ENCODE measurements at regions not wholly inside any gene's neighbourhood (a gene's known extent, or its start where the extent isn't known, plus 50 kb on each side); places are given as distances from the start of the nearest gene placed in this dataset.

DNA sequence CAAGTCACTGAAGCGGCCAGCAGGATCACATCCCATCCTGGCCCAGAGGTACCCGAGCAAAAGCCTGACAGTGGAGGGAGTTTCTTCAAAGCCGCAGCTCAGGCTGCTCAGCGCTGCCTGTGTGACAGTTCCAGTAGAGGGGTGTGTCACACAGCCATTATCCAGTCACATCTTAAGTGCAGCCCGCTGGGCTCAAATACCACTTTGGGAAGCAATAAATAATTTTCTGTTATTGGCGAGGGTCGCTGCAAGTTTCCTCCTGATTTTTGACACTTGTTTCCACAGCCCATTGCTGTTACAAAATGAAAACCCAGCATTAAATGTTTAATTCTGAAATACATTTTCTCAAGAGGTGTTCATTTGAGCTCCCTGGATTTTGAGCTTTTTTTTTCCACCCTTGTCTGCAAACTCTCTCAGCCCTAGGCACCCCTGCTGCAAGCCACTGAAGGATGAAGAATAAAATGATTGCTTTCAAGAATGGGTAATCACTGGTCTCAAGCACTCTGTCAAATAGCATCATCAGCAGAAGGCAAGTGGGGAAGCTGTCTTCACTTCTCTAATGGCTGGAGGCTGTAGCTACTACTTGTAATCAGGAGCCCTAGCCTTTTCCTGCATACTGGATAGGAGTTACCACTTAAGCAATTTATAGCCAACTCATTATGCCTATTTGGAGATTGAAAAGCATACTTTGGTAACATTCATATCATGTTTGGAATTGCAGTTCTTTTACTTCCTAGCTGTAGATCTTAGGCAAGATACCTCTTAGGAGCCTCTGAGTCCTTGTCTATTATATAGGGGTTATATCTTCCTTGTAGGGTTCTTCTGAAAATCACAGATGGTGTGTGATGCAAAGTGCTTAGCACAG lies 373.7 kb downstream of the METTL15 start:
- DNase-seq (ENCODE audit: low read depth): no peak

DNA sequence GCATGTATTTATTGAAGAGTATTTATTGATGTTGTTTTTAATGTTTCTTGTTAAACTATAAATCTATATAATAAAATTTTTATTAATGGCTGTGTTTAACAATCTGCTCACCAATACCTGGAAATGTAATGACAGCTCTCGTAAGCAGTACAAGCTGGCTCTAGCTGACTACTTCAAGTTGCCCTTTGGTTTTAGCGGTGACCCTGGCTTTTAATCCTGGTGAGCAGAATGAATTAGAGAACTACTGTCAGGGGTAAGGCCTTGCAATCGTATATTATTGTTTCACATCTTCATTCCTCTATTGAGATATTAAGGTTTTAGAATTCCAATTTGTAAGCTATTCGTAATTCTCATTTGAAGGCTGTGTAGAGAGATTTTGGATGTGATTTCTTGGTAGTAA lies 372.2 kb downstream of the METTL15 start:
- no peak for DNase-seq (ENCODE audit: low read depth)

DNA sequence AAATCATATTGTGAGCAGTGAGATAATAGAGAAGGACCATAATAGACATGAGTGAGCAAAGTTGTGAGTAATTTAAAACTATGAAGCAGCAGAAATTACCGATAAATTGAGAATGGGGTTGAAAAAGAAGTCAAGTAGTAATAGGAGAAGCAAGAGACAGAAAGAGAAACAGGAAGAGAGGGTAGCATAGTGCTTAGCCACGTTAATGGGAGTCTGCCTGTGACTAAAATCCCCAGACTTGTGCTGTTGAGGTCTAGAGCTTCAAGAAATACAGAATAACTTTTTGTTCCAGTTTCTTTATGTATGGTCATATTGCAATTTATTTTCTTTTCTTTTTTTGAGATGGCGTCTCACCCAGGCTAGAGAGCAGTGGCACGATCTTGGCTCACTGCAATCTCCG lies 368.7 kb downstream of the METTL15 start:
- no peak for DNase-seq (ENCODE audit: low read depth)

DNA sequence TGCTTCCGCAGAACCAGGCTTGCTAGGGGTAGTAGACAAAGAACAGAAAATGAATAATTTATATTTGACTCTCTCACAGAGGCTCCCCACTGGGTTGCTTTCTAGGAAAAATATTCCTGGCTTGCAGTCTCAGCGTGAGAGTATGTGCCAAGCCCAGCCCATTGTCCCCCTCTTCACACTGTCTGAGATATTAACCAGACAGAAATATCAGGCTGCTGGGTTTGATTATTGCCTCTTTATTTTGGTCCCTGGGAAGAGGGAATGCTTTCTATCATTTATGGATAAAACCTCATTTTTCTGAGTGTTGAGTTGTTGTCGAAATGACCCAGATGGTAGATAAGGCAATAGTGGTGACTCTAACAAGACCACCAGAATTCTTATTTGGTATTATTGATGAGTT lies 367.9 kb downstream of the METTL15 start:
- DNase-seq (ENCODE audit: low read depth): no peak

DNA sequence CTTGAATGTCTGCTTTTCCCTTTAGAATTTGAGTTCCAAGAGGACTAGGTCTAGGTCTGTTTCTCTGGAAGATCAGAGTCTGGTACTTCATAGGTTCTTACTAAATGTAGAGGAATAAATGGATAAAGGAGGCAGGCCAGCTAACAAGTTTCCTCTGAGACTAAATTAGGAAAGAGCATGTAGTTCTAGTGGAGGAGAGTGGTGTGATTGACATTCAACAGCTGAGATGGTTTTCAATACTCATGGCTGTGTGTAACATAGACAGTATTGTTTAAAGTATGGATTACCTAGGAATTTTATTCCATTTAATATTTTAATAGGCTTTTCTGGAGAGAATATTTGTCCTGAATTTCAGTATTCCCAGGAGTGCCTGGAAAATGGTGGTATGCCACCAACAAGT lies 364.7 kb downstream of the METTL15 start:
- no peak for DNase-seq (ENCODE audit: low read depth)

DNA sequence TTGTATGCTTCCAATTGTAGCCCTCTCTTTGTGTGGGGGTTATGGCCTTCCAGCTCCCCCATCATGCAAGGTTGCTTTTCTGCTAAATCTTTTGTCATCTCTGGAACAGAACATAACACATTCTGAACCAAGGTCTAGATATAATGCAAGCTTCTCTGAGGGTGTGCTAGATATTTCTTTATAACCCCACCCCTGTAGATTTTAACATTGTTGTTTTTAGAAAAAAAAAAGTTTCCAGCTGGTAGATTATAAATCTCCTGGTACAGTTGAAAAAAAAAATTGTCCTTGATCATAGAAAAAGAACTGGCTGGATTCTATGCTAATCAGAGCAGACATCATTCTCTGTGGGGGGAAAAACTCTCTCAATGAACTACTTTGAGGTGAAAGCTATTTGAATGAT lies 363.3 kb downstream of the METTL15 start:
- DNase-seq (ENCODE audit: low read depth): no peak

DNA sequence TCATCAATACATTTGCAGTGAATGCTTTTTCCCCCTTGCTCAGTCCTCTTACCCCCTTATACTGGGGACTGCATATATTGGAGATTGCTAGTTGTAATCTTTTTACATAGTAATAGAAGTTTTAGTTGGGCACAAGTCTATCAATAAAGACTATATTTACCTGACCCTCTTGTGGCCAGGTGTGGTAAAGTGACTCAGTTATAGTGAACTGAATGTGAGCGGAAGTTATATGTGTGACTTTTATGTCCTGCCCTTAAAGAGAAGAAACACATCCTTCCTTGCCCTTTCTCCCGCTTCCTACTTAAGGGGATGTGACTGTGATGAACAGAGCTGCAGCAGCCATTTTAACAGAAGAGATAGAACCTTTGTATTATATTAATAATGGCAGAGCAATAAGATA lies 362.0 kb downstream of the METTL15 start:
- no peak for DNase-seq (ENCODE audit: low read depth)

DNA sequence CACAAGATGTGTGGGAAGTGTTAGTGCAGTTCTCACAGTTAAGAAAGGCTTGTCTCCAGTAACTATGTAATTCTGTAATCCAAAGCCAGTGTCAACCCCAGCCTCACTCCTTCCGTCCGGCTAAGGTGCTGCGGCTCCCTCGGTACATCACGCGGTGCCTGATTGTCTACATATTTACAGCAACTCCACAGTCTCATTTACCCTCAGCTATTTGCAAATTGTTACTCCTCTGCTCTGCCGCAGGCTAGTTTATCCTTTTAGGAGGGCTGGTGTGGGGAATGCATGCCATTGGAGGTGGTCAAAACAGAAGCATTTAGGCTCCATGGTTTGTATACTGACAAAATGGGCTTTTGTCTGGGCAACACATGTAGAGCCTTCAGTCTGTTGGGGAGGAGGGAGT lies 358.3 kb downstream of the METTL15 start:
- DNase-seq (ENCODE audit: low read depth): no peak

DNA sequence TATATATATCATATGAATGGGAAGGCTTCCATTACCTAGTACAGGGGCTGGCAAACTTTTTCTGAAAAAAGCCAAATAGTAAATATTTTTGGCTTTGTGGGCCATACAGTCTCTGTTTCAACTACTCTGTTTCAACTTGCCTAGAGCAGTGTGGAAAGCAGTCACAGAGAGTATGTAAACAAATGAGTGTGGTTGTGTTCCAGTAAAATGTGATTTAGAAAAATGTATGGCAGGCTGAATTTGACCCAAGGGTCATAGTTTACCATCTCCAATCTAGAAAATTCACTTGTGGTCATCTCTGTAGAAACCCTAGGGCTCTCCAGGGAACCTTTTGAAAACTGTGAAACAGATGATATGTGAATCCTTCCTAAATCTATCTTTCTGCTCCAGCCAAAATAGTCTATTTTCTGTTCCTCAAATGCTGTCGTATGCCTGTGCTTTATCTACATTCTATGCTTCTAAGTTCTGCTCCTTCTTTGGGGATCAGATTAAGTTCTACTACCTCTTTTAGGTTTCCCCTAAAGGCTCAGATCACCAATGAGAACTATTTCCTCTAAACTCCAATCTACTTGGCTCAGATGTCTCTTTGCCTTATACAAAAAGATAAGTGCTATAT lies 356.2 kb downstream of the METTL15 start:
- no peak for DNase-seq (ENCODE audit: low read depth)

DNA sequence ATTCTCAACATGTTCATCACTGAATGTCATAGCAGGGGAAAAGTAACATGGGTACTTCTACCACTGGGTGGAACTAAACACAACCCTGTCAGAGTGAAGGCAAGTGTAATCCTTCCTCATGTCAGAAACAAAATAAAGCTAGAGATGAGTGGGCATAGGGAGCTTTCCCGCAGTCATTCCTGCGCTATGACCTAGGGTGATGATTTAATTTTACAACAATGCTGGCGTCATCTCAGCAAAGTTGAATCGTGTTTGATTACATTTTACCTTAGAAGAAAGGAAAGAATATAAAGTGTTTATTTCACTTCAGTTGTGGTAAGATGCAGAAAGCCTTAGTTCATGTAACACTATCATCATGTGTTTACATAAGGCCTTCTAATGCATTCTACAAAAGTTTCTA lies 355.6 kb downstream of the METTL15 start:
- DNase-seq (ENCODE audit: low read depth): no peak

DNA sequence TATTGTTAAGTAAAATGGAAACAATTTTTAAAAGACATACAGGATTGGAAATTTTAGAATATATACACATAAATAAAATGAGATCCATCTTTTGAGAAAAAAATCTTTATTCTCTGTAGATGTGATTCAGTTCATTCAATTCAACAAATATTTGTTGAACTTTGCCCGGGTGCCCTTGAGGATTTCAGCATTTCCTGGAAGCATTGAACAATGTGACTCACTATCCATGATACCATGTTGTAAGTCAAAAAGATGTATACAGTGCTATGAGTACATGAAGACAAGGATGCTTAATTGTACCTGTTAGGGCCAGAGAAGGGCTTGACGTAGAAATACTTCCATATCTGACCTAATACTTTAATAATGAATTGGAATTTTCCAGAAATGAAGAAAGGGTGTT lies 353.7 kb downstream of the METTL15 start:
- no peak for DNase-seq (ENCODE audit: low read depth)

DNA sequence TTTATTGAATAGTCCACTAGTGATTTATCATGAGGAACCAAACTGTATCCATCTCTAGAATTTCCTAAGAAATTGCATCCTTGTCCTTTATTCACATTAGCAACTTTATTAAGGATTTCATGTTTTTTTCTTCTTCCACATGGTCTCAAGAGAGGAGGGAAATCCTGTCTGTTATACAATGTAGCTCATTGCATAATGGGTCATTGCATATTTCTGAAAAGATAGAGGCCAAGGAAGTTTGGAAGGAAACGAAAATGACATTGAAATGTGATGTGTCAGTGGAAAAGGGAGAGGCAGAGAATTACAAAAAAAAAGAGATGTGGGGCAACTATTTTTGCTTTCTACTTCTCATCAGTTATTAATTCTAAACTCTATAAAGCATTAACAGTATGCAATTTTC lies 353.1 kb downstream of the METTL15 start:
- DNase-seq (ENCODE audit: low read depth): no peak

DNA sequence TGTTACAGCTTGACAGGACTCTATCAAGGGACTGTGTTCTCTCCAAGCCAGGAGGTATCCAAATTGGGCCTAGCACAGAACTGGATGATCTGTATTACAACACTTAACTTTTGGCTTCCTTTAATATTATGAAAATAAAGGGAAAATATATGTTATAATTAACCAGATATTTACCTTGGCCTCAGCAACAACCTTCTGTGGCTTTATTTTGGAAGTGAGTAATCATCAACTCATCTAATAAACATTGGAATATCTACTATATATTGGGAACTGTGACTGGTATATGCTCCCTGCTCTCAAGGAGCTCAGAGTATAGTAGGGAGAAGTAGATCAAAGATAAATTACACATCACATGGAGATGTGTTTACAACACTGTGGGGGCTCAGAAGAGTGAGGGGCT lies 352.2 kb downstream of the METTL15 start:
- DNase-seq (ENCODE audit: low read depth): no peak

DNA sequence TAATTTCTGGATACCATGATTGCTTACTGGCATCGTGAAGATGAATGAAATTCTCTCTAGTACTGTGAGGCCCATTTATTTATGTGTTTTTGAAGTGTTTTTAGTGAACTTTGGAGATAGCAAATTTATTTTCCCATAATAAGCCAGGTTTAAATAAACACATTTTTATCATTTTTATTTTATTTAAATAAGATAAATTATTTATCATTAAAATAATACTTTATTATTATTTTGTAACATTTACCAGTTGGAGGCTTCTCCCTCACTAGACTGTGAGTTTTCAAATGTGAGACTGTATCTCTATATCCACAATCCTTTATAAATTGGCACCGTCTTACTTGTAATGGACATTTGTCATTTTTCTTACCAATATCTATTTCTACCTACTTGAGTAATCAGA lies 351.7 kb downstream of the METTL15 start:
- DNase-seq (ENCODE audit: low read depth): no peak

DNA sequence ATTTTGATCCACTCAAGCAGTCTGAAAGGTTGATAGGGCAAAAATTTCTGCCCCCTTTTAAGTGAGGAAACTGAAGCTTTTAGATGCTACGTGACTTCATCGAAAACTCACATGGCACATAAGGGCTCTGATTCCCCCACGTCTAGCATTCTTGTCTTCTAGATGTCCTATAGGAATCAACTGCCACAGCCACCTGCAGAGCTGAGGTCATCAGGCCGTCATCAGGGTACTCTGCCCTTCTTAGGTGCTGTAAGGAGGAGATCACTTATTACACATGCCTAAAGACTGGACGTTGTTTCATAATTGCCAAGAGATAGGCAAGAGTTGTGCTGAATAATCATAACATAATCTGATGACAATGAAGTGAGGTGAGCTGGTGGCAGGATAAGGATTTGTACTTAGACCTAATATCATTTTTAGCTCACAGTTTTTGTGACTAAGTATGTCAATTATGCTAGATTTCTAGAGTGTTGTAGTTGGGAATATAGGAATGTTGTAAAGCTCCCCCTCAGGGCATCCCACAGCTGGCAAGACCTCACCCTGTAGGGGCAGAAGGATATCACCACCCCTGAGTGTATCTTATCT lies 349.4 kb downstream of the METTL15 start:
- DNase-seq (ENCODE audit: low read depth): no peak

DNA sequence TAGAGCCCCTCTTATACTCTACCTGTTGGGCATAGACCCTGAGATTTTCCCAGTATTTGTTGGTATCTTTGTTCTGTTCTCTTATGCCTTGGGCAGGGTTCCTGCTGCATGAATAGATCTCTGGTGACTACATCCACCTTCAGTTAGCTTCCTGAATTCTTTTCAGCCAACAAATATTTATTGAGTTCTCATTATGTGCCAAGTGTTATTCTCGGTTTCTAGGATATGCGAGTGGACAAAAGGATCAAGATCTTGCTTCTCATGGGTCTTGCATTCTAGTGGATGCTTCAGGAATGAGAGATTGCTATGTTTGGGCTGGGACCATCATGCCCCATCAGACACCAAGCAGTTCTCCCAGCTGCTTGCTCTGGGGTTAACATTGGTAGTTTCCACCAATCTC lies 340.0 kb downstream of the METTL15 start:
- no peak for DNase-seq (ENCODE audit: low read depth)

DNA sequence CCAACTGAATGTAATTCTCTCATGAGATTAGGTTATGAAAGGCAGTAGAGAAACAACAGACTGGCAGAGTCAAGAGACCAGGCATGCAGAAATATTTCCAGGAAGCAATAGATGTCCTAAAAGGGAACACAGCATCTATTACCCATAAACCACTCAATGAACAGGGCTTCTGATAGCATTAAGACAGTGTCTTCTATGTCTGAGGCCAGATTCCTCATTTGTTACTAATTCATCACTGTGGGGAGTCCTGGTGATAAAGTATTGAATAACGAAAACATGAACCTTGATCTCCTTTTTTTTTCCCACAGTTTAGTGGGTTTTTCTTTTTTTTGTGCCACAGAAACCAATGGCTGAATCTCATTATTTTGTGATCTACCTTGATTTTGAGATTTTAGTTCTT lies 339.0 kb downstream of the METTL15 start:
- DNase-seq (ENCODE audit: low read depth): no peak

DNA sequence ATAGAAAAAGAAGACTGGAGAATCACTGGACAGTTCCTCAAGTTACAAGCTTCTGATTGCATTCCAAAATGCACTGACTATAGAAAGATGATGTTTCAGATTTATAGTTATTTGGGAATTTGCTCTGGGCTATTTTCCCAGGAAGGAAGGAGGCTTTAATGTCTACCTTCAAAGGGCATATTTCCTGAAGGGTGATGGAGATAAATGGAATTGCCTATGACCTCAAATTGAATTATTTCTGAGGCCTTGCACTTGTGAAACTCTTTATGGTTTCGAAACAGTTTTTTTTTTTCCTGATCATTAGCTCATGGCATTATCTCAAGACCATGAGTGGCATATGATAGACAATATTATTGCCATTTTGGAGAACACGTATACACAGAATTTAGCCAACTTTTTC lies 333.9 kb downstream of the METTL15 start:
- DNase-seq (ENCODE audit: low read depth): no peak

DNA sequence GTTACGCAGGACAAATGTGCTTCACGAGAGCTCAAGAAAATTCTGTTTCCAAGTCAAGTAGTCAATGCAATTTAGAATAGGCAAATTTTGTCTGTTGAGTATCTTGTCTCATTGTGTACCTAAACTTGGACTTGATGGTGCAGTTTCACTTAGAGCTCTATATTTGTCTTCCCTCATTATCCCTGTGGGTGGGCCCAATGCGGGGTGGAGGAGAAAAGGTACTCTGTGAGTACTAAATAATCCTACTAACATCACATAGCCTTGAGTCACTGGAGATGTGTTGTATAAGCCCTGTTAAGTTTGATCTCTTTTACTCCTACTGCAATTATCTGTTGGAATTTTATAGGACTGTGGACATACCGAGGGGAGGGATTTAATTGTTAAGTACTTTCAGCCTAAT lies 331.2 kb downstream of the METTL15 start:
- DNase-seq (ENCODE audit: low read depth): no peak

DNA sequence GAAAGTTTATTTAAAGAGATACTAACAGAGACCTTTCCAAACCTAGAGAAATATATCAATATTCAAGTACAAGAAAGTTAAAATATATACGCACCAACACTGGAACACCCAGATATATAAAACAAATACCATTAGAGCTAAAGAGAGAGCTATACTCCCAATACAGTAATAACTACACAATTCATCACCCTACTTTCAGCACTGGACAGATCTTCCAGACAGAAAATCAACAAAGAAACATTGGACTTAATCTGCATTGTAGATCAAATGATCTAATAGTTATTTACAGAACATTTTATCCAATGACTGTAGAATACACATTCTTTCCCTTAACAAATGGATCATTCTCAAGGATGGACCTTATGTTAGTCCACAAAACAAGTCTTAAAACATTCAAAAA lies 311.9 kb downstream of the METTL15 start:
- DNase-seq (ENCODE audit: low read depth): no peak

DNA sequence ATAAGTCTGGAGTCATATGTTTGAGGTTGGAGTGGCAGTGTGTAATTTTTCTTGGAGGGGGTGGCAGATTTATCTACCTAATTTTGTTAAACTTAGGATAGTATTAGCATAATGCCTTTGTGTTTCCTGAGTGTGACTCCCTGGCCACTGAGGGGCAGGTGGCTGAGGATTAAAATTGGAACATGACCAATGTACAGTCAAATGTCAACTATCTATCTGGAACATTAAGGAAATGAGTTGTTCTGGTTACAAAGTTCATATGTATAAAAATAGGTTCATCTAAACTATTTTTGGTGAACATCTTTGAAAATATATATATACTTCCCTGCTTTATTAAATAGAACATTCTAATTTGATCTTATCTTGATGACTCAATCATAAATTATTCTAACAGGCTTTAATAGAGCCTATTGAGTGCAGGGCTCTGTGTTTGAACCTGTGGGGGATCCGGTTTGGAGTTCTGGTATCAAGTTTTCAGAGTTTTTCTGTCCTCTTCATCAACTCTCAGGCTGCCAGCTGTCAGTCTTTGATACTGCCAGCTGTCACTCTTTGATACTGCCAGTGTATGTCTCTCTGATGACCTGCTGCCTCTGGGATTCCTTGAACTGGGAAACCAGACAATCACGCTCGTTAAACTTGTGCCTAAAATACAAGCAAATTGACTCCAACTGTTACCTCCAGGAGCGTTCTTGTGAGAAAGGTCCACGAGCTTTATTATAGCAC lies 309.6 kb downstream of the METTL15 start:
- no peak for DNase-seq (ENCODE audit: low read depth)

DNA sequence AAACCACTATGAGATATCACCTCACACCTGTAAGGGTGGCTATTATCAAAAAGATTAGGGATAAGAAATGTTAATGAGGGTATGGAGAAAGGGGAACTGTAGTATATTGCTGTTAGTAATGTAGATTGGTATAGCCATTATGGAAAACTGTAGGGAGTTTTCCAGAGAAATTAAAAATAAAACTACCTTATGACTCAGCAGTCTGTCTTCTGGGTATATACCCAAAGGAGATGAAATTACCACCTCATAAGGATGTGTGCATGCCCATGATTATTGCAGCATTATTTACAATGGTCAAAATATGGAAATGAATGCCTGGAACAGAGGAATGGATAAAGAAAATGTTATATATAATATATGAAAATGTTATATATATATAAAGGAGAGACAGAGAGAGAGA lies 303.8 kb downstream of the METTL15 start:
- DNase-seq (ENCODE audit: low read depth): no peak

DNA sequence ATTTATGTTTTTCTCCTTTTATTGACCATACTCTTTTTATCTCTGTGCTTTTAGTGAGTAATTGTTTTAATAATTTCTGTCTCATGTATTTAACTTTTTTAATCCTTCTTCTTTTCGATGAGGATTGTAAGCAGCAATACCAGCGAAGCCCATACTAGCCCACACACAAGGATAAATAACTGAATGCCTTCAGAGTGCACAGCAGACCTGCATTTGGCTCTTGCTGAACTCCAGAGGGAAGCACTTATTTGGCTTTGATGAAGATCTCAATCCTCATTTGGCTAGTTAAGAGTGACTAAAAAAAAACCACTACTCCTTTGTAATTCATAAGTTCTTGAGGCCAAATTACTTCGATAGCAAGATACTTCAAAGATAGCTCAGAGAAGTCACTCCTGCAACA lies 293.3 kb downstream of the METTL15 start:
- no peak for DNase-seq (ENCODE audit: low read depth)
